HUES48 (cell line): ENCODE measurements at regions not wholly inside any gene's neighbourhood (a gene's known extent, or its start where the extent isn't known, plus 50 kb on each side); places are given as distances from the start of the nearest gene placed in this dataset.

Experiments used
- H3K27ac ChIP-seq: one replicate; pipeline ENCODE4 v1.7.0; 2013; ENCODE audit warnings: low read depth, low read length, inconsistent platforms
- H3K27me3 ChIP-seq: 2 replicates; pipeline ENCODE4 v1.6.1; 2013; ENCODE audit warnings: mild to moderate bottlenecking, low read length; ENCODE audit not compliant: control insufficient read depth, insufficient read depth
- H3K36me3 ChIP-seq: 2 replicates; pipeline ENCODE4 v1.6.1; 2013; ENCODE audit warnings: low read length; ENCODE audit not compliant: control insufficient read depth, insufficient read depth
- H3K4me1 ChIP-seq: 2 replicates; pipeline ENCODE4 v1.6.1; 2013; ENCODE audit warnings: mild to moderate bottlenecking, low read length; ENCODE audit not compliant: control insufficient read depth, insufficient read depth
- H3K4me3 ChIP-seq: 2 replicates; pipeline ENCODE4 v1.5.1; 2013; ENCODE audit warnings: mild to moderate bottlenecking, low read depth, low read length
- H3K9ac ChIP-seq: 2 replicates; pipeline ENCODE4 v1.6.1; 2013; ENCODE audit warnings: mild to moderate bottlenecking, low read depth, low read length, moderate library complexity
- H3K9me3 ChIP-seq: 2 replicates; pipeline ENCODE4 v1.6.1; 2013; ENCODE audit warnings: low read length; ENCODE audit not compliant: control insufficient read depth, insufficient read depth

- Histone ChIP-seq H3K9ac (no peak overlapping the region), H3K36me3 (no peaks in the 10 kb centered on the region), H3K27ac (no peak overlapping the region), H3K9me3 (no peaks in the 10 kb centered on the region), H3K4me1 (peaks cover 8% of the 10 kb centered on the region), H3K4me3 (no peak overlapping the region), H3K27me3 (no peaks in the 10 kb centered on the region)
Measured at GRCh38 chr9:99745085-99745484, 76.6 kb upstream of the NR4A3 start.

DNA sequence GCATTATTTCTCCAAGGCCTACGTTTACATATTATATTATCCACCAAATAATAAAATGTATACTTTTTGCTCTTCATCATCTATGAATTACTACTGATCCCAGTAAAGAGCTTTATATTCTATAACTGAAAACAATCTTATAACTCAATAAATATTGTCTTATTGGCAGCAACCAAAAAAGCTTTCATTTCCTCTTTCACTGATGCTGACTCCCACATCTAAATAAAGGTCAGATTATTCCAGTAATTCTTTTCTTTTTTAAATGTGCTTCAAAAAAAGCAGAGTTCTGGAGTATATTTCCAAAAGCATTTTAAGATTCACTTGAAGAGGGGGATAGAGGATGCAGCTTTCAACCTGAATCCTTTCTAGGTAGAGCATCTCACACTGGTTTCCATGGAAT lies 75.3 kb upstream of the NR4A3 start:
- Histone ChIP-seq H3K4me3 (no peak overlapping the region), H3K4me1 (peaks cover 8% of the 10 kb centered on the region), H3K9me3 (no peaks in the 10 kb centered on the region), H3K36me3 (no peaks in the 10 kb centered on the region), H3K27ac (no peak overlapping the region), H3K27me3 (no peaks in the 10 kb centered on the region), H3K9ac (no peak overlapping the region)

DNA sequence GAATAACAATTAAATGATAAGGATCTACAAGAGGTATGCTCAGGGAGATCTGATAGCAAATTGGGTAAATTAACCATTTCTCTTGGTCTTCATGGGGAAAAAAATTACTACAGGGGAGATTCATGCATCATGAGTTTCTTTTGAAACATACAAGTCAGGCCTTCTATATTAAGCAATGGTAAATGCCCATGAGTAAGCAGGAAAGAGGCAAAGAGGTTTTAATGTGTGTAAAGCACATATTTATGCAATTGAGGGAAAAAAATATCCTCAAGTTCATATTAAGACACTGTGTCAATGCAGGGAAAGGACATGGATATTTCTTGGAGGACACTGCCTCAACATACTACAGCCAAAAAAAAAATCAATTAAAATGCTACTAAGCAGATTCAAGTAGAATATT lies 73.4 kb upstream of the NR4A3 start:
- no peak overlapping the region for H3K4me3 ChIP-seq
- H3K9me3 ChIP-seq, result no peaks in the 10 kb centered on the region
- peaks cover 8% of the 10 kb centered on the region for H3K4me1 ChIP-seq
- H3K36me3 ChIP-seq, result no peaks in the 10 kb centered on the region
- H3K27ac ChIP-seq, result no peak overlapping the region
- H3K27me3 ChIP-seq, result no peaks in the 10 kb centered on the region
- no peak overlapping the region for H3K9ac ChIP-seq

GRCh38 chr9:99748676-99749075 lies 73.0 kb upstream of the NR4A3 start:
- no peaks in the 10 kb centered on the region for H3K36me3 ChIP-seq
- peaks cover 8% of the 10 kb centered on the region for H3K4me1 ChIP-seq
- H3K4me3 ChIP-seq, result no peak overlapping the region
- no peak overlapping the region for H3K27ac ChIP-seq
- H3K9ac ChIP-seq, result no peak overlapping the region
- H3K27me3 ChIP-seq, result no peaks in the 10 kb centered on the region
- H3K9me3 ChIP-seq, result no peaks in the 10 kb centered on the region

DNA sequence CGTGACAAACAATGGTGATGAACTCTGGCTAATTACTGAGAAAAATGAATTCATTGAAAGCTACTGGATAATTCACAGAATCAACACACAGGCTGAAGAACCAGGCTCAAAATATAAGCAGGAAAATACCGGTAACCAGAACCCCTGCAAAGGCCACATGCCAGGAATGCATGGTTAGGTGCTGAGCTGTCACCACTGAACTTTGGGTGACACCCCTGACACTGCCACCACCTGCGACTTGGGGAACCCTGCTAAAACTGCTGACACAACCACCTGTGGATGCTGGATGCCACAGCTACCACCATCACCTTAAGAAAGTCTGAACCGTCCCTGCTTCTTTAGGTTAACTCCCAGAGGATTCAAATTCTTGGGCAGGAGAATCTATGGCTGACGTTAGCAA lies 72.0 kb upstream of the NR4A3 start:
- Histone ChIP-seq H3K27ac (no peak overlapping the region), H3K9ac (no peak overlapping the region), H3K36me3 (no peaks in the 10 kb centered on the region), H3K4me3 (no peak overlapping the region), H3K4me1 (peaks cover 8% of the 10 kb centered on the region), H3K9me3 (no peaks in the 10 kb centered on the region), H3K27me3 (no peaks in the 10 kb centered on the region)

DNA sequence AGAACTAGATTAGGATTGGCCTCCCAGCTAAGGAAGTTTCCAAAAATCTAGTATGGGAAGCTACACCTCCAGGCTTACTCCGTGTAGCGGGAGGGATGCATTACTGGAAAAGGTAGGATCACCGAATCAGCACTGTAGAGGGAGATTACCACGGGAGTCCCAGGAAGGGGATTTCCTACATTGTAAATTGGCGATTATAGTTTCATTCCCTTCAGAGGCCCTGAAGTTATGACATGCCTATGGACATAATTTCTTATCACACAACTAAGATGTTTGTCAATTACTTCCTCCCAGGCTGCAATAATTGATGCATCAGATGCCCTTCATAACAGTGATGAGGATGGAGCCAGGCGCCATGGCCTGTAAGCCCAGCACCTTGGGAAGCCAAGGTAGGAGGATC lies 71.2 kb upstream of the NR4A3 start:
- H3K9ac ChIP-seq, result no peak overlapping the region
- no peaks in the 10 kb centered on the region for H3K9me3 ChIP-seq
- no peaks in the 10 kb centered on the region for H3K36me3 ChIP-seq
- peaks cover 1% of the 10 kb centered on the region for H3K4me1 ChIP-seq
- no peak overlapping the region for H3K27ac ChIP-seq
- no peak overlapping the region for H3K4me3 ChIP-seq
- no peaks in the 10 kb centered on the region for H3K27me3 ChIP-seq

DNA sequence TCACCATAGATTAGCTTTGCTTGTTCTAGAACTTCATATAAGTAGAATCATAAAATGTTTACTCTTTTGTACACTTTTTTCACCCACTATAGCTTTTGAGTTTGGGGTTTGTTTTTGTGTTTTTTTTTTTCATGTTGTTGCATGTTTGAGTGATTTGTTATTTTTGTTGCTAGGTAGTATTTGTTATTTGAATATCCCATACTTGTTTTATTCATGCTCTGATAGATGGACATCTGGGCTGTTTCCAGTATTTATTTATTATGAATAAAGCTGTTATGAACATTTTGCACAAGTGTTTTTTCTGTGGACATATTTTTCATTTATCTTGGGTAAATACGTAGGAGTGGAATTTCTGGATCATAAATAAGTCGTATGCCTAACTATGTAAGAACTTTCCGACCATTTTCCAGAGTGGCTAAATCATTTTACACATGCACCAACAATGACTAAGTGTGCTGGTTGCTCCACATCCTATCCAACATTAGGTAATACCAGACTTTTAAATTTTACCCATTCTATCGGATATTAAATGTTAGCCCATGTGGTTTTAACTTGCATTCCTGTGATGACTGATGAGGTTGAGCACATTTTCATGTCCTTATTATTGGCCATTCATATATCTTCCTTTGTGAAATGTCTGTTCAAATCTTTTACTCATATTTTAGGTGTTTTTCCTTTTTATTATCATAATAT lies 69.1 kb upstream of the NR4A3 start:
- Histone ChIP-seq H3K4me3 (no peak overlapping the region), H3K9ac (no peak overlapping the region), H3K4me1 (no peaks in the 10 kb centered on the region), H3K9me3 (no peaks in the 10 kb centered on the region), H3K27ac (no peak overlapping the region), H3K36me3 (no peaks in the 10 kb centered on the region), H3K27me3 (no peaks in the 10 kb centered on the region)

- no peak overlapping the region for H3K9ac ChIP-seq
- no peaks in the 10 kb centered on the region for H3K4me1 ChIP-seq
- no peaks in the 10 kb centered on the region for H3K9me3 ChIP-seq
- no peak overlapping the region for H3K4me3 ChIP-seq
- H3K27me3 ChIP-seq, result no peaks in the 10 kb centered on the region
- H3K36me3 ChIP-seq, result no peaks in the 10 kb centered on the region
- H3K27ac ChIP-seq, result no peak overlapping the region
Measured at GRCh38 chr9:99753436-99753835, 68.2 kb upstream of the NR4A3 start.

DNA sequence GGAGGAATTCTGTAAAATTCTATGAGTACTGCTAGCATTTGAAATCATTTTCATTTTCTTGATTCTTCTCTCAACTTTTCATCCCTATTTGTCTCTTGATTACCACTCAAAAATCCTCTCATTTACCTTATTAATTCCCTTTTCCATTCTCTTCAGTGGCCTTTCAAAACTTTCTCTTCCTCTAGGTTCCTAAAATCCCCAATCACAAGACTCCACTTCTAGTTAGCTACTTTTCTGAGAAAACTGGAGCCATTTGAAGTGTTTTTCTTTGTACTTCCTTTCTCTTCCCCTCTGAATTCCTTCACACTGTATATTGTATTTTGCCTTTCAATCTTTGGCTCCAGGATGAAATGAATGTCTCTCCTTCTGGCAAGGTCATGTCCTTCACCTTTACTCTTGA lies 61.3 kb upstream of the NR4A3 start:
- H3K27ac ChIP-seq, result no peak overlapping the region
- no peaks in the 10 kb centered on the region for H3K27me3 ChIP-seq
- H3K4me1 ChIP-seq, result no peaks in the 10 kb centered on the region
- no peaks in the 10 kb centered on the region for H3K9me3 ChIP-seq
- no peak overlapping the region for H3K4me3 ChIP-seq
- H3K36me3 ChIP-seq, result no peaks in the 10 kb centered on the region
- no peak overlapping the region for H3K9ac ChIP-seq

DNA sequence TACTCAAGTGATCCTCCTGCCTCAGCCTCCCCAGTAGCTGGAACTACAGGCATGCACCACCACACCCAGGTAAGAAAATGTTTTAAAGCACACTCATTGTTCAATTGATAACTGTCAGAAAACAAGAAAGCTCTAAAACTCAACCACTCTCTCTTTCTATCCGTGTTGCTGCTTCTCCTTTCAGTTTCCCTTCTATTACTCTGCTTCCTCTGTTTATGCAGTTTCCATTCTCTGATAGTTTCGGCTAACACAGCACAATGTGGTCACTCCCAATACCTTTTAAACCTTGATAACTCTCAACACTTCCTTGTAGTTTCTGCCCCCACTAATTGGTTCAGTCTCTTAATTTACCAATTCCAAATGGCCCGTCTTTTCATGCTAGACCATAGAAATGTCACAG lies 59.2 kb upstream of the NR4A3 start:
- no peaks in the 10 kb centered on the region for H3K4me1 ChIP-seq
- H3K27me3 ChIP-seq, result no peaks in the 10 kb centered on the region
- no peak overlapping the region for H3K27ac ChIP-seq
- no peaks in the 10 kb centered on the region for H3K36me3 ChIP-seq
- no peak overlapping the region for H3K9ac ChIP-seq
- no peak overlapping the region for H3K4me3 ChIP-seq
- H3K9me3 ChIP-seq, result no peaks in the 10 kb centered on the region
